ENCODE measurements at regions not wholly inside any gene's neighbourhood (a gene's known extent, or its start where the extent isn't known, plus 50 kb on each side); places are given as distances from the start of the nearest gene placed in this dataset.
"Not testable (repeated sequence)": the region's sequence is repeated elsewhere in the genome, so short reads cannot be mapped to it uniquely, and the experiment has no call there.

DNA sequence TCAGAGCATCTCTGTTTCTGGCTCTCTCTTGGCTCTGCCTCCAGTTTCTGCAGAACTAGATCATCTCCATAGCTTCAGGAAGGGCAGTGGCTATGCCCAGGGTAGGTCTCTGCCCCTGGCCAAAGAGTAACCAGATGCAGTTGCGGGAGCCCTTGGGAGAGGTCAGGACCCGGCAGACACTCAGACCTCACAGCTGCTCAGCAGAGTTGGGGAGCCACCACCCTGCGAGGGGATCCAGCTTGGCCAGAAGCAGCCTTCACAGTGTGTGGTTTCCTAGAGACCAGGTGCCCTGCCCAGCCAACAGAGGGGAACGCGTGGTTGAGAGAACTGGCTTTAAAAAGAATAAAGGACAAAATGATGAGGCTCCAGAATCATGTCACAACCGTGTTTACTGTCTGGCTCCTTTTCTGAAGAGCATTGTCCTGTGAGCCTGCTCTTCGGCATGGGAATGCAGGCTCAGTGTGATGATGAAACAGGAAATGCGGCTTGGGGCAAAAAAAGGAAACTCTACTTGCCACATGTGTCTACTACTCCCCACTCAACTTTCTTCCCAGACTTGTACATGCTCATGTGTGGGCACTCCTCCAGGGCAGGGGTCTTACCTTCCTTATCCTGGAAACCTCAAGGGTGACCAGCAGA, 243.1 kb downstream of the INHBA start:
- no peak for DNase-seq

DNA sequence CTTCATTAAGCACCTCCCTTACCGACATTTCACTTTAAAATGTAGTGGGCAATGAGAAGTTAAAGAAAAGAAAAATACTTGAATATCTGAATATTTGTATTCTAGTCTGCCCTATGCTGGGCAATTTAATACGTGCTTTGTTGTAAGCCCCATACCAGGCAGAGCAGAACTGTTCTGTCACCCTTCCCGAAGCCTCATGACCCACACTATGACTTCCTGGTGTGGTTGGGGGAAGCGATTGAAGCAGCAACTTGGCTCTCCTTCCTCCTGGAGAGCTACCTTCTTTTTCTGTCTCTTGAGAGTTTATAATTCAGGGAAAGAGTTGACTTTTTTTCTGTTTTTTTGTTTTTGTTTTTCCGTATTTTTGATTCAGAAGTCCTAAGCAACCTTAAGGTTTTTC, 243.7 kb downstream of the INHBA start:
- no peak for DNase-seq

DNA sequence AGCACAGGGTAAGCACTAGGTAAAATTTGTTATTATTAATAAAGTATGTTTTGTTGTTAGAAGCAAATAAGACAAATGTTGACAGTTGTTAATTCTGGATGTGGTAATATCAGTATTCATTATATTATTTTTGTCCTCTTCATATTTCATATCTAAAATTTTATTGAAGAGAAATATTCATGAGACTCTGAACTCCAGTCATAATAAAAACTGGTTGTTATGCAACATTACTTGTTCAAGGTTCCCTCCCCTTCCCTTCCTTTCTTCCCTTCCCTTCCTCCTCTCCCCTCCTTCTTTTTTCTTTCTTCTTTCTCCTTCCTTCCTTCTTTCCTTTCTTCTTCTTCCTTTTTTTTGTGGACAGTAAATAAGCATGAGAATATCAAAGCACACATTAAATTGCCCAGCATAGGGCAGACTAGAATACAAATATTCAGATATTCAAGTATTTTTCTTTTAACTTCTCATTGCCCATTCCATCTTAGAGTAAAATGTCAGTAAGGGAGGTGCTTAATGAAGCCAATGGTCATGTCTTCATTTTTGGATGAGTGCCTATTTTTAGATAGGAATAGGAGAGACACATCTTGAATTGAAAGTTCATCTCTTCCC, 245.0 kb downstream of the INHBA start:
- no peak for DNase-seq

DNA sequence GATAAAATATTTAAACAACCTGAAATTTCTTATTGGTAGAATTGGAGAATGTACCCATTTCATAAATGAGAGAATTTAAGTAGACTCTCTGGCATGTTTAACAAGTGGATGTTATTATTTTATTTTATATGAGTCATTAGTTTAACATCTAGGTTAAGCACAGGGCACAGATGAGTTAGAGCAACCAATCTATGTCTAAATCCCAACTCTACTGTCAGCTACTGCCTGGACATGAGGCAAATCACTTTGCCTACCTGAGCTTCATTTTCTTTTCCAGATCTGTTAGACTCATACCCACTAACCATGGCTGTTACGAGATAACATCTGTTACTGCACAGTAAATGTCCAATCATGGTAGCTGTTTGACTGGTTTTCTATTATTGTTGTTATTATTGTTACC, 251.1 kb downstream of the INHBA start:
- DNase-seq: no peak

DNA sequence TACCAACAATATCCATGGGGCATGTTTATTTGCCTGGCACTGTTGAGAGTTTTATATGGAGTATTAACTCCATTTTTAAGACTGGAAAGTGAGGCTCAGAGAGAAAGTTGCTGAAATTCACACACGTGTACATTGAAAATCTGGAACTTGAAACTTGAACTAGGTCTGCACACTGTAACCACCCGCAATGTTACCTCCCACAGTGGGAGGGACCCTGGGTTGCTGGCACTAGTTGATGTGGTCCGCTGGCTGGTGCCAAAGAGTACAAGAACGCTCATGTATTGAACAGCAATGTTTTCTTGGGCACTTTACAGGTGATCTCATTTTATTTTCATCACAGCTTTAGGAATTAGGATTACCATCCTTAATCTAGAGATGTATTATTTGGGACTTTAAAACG, 253.2 kb downstream of the INHBA start:
- DNase-seq: no peak

DNA sequence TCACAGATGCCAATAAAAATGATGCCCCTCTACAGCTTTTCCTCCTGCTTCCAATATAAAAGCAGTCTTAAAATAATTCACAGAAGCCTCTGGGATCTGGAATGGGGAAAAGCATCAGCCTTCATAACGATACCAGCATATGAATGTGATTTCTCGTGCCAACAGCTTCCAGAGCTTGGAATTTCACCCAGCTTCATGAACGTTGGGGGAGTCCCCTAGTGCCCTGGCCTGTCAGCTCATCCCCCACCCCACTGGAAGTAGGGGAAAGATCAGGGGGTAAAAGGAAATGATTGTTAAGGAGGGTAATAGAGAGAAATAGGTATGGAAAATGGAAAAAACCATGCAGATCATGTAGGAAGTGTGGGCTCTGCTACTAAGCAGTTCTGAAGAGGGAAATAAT, 253.6 kb downstream of the INHBA start:
- DNase-seq: no peak

DNA sequence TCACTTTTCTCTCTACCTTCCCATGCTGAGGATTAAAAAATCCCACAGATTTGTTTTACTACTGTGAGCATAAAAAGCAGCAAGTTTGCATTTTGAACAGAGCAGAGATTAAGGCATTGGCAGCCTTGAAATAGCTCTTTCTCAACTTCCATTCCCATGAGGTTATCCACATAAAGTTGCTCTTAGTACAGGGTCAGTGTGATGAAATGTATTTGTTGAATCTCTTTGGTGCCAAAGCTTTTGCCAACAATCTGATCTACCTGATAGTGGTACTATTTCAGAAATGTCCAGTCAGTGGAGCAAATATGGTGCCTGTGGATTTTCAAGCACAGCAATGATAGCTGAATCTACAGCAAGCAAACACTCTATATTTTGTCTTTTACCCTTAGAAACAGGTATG, 254.8 kb downstream of the INHBA start:
- DNase-seq: no peak

DNA sequence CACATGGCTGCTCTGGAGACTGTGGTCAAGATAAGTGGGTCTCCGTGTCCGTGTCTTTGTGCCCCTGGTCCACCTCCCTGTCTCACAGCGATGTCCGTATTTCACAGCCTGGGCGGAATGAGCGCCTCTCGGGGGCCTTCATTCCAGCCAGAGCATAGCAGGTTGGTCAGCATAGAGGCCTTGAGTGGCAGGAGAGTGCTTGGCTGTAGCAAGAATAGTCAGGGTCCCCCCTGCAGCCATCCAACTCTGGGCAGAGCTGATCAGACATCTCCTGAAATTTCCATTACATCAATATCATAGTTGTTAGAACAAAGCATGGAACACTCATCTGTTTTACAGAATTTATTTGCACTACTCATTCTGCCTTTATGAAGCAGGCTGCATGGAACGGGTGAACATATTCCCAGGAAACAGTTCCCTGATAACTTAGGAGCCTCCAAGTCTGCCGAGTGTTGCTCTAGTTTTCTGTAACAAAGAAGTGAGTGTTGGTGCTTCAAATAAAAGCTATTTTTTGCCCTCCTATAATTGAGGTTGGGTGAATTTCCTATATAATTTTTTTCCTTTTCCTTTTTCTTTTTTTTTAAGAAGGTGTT, 255.3 kb downstream of the INHBA start:
- no peak for DNase-seq

DNA sequence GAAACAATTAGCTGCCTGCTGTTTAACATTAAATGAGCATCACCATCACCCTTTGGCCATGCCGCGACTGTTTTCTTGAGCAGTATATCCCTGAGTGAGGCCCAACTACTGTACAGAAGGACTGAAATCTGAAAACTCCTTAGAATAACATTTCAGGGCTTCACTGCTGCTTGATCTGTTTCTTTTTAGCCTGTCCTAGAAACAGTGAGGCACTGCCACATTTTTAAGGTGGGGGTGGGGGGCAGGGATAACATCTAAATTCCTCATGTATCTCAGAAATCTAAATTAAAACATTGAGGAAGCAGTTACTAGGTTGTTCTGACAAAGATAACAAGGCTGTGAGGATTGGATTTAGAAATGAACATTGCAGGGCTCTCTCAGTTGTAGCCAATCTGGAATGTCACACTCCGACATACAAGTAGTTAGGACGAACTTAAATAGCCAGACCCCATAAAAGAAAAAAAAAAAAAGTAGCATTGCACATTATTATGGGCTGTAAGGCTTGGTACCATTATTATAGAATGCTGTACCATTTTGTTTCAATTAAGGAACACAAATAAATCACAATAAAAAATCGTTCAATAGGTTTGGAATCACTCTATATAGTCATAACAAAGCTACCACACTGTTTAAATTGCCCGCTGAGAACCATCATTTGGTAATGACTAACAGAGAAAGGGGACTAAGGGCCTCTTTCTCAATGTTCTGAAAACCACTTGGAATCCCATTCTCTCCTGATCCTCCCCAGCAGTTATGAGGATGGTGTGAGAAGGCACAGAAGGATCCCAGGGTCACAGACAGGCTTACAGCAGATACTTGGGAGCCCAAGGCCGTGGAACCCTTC, 256.1 kb downstream of the INHBA start:
- DNase-seq: no peak

DNA sequence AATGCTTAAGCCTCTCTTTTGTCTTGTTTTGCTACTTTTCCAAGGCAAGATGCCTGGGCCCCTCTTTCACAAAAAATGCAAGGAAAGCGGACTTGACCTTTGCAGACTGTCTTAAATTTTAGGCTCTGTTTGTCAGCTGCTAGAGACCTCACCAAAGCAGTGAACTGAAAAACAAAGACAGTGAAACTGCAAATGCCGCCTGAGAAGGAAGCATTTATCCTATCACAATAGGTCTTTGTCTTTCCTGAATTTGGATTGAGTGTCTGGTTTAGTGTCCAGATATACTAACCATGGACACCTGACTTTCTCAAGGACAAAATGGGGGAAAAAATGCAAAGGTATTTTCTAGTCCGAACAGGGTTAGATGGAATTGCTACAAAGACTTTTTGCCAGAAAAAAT, 256.9 kb downstream of the INHBA start:
- DNase-seq: no peak

DNA sequence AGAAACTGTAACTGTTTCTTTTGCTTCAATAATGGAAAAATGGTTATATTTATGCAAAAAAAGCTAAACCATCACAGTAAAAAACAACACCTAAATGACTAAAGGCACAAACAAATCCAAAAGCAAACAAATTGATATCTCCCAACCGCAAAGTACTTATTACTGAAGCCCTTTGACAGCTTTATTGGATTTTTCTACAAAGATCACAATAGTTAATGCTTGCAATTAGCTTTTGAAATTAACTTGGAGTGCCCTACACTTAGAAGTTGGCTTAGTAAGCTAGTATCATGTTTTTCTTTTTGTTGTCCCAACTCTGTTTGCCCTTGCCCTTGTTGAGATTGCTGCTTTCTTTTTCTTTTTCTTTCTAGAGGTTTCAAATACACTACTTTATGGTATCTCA, 257.5 kb downstream of the INHBA start:
- no peak for DNase-seq

DNA sequence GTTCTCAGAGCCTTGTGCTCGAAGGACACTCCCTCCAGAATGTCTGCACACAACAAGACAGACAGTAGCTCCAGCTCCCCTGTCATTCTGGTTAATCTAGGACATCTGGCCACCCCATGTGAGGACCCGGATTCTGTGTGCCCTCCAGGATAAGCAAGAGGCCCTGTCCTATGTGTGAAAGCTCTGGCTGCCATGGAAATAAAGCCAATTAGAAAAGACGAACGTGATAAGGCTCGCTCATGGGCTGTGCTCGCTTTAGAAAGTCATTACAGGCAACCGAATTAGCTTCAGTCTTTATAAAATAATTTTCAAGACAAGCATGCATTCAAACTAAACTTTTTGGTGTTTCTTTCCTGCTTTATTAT, 263.4 kb downstream of the INHBA start:
- DNase-seq: no peak

DNA sequence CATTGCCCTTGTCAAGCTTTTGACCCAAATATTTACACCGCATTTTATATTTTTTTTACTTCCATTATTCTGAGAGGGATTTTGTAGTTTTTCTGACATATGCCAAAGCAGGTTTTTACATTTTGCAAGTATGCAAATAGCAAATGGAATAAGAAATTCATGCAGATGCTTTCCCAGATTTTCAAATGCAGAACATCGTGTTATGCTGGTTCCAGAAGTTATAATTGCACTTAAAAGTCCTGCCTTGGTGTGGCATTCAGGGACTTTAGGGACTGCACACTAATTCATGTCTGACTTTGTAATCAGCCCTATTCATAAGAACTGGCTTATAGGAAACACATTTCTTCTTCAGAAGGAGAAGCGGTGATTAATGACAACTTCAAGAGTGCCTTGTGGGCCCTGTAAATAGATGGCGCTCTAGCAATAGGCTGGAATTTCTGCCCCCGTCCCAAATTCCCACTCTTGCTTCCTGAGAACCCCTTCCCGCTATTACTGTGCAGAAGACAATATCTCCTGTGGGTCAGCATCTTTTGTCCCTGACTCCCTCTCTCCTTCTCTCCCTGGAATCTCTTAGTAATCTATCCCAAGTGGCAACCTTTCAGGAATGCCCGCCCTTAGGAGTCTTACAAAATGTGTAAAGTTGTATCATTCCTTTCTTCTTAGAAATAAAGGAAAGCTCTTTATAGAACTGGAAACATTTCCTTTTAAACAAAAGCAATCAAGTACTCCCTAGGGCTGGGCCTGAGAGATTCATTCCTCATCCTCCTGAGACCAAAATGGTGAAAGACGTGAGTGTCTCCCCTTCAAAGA, 264.0 kb downstream of the INHBA start:
- no peak for DNase-seq

DNA sequence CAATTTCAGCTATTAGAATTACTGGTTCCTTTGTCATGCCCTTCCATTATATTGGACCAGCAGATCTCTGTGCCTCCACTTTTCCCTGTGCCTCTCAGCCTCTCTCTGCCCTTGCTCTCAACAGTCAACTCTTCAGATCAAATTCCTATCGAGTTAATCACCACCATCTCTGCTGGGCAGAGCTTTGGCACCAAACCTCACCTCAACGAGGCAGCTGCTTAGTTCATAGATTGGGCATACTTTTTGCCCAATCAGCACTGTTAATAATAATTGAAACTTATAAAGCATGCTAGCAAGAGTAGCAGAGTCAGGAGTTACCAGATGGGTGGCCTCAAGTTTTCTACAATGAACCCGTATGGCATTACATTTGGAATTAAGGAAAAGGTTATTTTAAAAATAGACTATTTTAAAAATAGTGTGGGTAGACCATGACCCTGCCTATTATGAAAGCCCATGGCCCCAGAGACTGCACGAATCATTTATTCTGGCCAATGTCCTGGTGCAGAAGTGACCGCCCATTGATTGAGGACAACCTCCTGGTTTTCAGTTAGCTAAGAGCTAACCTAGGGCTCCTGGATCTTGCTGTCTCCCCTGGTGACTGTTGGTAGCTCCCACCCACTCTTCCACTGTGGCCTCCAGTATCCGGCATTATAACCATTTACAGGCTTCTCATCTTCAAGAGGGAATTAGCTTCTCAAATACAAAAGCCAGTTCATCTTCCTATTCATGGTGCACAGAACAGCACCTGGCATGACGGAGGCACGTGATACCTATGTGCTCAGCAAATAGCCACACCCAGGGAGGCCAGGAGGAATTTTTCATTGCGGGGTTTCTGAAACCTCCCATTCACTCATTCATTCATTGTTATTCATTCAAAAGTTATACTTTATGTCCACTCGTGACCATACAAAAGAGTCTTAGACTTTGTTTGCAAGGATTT, 265.4 kb downstream of the INHBA start:
- no peak for DNase-seq

DNA sequence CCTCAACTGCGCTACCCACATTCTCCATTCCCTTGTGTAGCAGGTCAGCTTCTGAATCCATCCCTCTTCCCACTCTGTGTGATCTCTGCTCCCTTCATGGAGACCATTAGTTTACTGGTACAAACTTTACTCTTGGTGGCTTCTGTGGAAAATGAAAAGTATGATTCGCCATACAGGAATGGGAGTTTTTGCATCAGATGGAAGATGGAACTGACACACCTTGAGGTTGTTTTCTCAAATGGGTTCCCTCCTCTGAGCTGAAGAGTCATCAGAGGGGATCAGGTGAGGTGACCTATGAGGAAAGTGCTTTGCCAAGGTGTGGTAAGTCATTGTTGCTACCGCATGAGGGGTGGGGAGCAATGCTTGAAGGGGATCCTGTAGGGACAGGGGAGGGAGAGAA, 266.8 kb downstream of the INHBA start:
- DNase-seq: no peak

DNA sequence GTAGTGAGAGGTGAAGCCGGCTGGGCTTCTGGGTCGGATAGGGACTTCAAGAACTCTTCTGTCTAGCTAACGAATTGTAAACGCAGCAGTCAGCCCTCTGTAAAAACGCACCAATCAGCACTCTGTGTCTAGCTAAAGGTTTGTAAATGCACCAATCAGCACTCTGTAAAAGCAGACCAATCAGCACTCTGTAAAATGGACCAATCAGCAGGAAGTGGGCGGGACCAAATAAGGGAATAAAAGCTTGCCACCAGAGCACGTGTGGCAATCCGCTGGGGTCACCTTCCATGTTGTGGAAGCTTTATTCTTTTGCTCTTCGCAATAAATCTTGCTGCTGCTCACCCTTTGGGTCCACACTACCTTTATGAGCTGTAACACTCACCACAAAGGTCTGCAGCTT, 267.9 kb downstream of the INHBA start:
- not testable (repeated sequence) for DNase-seq

DNA sequence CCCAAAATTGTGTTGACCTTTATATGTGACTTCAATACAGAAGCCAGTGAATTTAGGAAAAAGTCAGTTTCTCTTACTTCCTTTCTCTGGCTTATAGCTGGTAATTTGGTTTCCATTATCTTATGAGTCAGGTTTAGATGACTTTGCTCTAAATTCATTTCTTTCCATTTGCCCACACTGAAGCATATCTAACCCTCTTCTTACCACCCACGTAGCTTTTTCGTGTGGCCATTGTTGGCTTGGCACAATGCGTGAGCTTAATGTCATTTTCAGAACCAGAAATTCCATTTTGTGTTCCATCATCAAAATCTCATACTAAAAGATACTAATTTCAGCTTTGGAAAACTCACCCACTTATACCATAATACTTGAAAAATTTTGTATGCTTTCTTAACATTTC, 271.2 kb downstream of the INHBA start:
- DNase-seq: no peak

DNA sequence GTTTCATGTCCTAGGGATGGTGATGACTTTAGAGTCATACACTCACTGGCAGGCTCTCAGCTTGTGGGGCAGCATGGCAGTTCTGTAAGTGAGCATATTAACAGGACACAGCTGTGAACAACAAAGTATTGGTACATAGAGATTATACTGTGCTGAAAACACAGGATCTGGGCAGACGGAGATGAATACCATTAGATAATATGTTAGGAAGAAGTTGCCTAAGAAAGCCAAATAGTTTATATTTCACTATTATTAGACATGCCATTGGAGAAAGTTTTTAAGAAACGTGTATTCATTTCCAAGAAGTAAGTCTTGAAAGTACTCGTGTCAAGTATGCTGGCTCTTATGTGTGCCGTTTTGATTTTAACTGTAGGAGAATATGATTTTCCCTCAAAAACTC, 274.5 kb downstream of the INHBA start:
- DNase-seq: no peak

DNA sequence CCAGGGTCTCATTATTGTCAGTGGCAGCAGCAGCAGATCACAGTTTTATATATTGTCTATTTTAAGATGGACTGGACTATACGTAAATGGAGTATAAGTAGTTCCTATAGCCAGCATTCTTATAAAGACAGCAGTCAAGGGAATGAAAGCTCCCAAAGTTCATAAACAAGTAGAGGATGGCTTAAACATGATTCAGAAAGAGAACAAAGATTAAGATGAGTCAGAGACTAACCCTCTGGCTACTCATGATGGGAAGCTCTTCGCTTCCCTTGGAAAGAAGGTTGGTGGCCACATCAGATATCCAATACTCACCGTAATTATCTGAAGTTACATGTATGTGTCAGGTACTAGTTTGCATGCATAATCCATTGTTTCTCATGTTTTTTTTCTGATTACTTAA, 277.0 kb downstream of the INHBA start:
- no peak for DNase-seq

DNA sequence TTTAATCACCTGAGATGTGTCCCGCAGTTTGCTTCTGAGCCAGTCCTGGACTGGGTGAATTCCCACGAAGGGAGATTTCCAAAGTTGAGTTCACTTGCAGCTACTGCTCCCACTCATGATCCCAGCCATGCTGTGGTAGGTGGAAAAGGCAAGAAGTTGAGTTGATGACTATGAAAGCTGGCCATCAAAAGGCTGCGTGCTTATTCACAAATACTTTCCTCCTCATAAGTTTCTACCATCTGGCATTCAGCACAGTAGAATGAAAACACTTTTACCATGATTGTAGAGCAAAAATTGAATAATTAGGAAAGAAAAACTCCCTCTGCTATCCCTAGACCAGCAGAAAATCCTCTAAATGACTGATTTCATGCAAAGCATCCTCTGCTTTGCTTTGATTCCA, 281.8 kb downstream of the INHBA start:
- DNase-seq: no peak

DNA sequence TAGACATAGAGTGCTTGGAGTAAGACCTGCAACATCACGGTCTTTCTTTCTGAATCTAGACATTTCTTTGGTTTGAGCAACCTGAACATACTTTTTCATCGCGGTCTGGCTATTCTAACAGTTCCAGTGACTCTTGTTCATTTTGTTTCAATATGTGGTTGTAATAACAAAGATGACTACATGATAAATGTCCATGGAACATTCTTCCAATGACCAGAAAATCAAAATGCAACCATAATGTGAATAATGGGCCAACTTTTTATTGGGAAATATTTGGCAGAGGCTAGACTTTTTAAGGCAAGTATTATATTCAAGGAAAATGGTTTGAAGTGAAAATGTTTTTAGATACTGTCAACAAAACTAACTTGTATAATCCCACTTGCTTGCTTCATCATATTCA, 282.5 kb downstream of the INHBA start:
- no peak for DNase-seq

DNA sequence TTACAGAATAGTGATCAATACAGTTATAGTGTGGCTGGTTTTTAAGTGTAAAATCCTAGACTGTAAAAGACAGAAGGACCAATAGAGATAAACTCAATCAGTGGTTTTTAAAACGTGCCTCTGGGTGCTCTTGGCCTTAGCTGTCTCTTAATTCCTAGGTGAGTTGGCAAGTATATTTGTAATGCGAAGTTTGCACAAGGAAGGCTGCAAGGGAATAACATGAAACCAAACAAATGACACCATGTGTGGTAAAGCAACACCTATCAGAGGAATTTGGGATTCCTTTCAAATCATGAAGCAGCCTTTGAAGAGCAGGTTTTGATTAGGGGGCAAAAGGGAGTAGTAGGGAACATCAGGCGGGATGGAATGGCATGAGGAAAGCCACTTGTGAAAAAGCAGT, 284.6 kb downstream of the INHBA start:
- no peak for DNase-seq

All from NCI-H1694 (cell line).